ENCODE measurements at regions not wholly inside any gene's neighbourhood (a gene's known extent, or its start where the extent isn't known, plus 50 kb on each side); places are given as distances from the start of the nearest gene placed in this dataset.

- H3K9me3 ChIP-seq, result no peaks in the 10 kb centered on the region
- H3K4me1 ChIP-seq, result no peaks in the 10 kb centered on the region
- no peak overlapping the region for H3K27ac ChIP-seq
- H3K9ac ChIP-seq (ENCODE audit: low read depth in 2 of 2, low read length in 2 of 2), result no peak overlapping the region
- intact Hi-C loops (cut with DNase I), result no loop called here
- no peak for DNase-seq
- H3K4me3 ChIP-seq, result no peak overlapping the region
- TF ChIP-seq, protein P1, sequence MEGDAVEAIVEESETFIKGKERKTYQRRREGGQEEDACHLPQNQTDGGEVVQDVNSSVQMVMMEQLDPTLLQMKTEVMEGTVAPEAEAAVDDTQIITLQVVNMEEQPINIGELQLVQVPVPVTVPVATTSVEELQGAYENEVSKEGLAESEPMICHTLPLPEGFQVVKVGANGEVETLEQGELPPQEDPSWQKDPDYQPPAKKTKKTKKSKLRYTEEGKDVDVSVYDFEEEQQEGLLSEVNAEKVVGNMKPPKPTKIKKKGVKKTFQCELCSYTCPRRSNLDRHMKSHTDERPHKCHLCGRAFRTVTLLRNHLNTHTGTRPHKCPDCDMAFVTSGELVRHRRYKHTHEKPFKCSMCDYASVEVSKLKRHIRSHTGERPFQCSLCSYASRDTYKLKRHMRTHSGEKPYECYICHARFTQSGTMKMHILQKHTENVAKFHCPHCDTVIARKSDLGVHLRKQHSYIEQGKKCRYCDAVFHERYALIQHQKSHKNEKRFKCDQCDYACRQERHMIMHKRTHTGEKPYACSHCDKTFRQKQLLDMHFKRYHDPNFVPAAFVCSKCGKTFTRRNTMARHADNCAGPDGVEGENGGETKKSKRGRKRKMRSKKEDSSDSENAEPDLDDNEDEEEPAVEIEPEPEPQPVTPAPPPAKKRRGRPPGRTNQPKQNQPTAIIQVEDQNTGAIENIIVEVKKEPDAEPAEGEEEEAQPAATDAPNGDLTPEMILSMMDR (IDR thresholded peaks at IDR 0.05), result no peak
- H3K36me3 ChIP-seq, result no peaks in the 10 kb centered on the region
- peaks cover 15% of the 10 kb centered on the region for H3K27me3 ChIP-seq
Observed at GRCh38 chr14:101462726-101463565, 98.3 kb upstream of the DIO3 start.

GRCh38 chr14:101463566-101464171 is 97.6 kb upstream of the DIO3 start:
- no peaks in the 10 kb centered on the region for H3K9me3 ChIP-seq
- H3K4me1 ChIP-seq, result no peaks in the 10 kb centered on the region
- peaks cover 8% of the 10 kb centered on the region for H3K27me3 ChIP-seq
- no peak for DNase-seq
- H3K27ac ChIP-seq, result no peak overlapping the region
- TF ChIP-seq, protein P1 (IDR thresholded peaks at IDR 0.05), result no peak
- H3K4me3 ChIP-seq, result no peak overlapping the region
- H3K9ac ChIP-seq (ENCODE audit: low read depth in 2 of 2, low read length in 2 of 2), result no peak overlapping the region
- no peaks in the 10 kb centered on the region for H3K36me3 ChIP-seq
- intact Hi-C loops (cut with DNase I), result no loop called here

DNA sequence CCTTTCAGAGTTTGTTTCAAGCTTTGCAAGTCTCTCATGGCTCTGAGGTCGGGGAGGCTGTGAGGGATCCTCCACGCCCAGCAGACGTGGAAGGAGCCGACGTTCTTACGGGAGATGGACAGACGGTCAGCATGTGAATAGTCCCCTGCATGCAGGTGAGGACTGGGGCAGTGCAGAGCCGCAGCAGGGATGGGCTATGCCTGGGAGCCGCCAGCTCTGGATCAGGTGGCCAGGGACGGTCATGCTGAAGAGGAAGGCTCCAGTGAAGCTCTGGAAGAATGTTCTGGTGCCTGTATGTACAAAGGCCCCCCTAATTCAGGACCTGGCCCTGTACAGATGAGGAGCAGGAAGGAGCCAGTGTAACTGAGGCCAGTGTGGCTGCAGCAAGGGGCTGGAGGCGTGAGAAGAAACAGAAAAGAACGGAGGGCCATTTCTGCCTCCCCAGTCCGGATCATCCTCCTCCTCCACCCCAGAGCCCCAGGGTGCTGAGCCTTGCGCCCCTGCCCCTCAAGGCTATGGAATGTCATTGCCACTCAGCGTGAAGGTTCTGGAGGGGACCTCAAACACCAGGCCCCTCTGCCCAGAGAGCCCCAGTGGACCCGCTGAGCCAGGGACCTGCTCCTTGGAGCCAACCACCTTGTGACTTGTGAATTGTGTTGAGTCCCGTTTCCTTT is 96.8 kb upstream of the DIO3 start:
- TF ChIP-seq, protein P1 (IDR thresholded peaks at IDR 0.05), result no peak
- Histone ChIP-seq H3K4me1 (no peaks in the 10 kb centered on the region), H3K4me3 (no peak overlapping the region), H3K27me3 (no peaks in the 10 kb centered on the region), H3K9me3 (no peaks in the 10 kb centered on the region), H3K27ac (no peak overlapping the region), H3K9ac (ENCODE audit: low read depth in 2 of 2, low read length in 2 of 2) (no peak overlapping the region), H3K36me3 (no peaks in the 10 kb centered on the region)
- intact Hi-C loops (cut with DNase I), result no loop called here
- no peak for DNase-seq

DNA sequence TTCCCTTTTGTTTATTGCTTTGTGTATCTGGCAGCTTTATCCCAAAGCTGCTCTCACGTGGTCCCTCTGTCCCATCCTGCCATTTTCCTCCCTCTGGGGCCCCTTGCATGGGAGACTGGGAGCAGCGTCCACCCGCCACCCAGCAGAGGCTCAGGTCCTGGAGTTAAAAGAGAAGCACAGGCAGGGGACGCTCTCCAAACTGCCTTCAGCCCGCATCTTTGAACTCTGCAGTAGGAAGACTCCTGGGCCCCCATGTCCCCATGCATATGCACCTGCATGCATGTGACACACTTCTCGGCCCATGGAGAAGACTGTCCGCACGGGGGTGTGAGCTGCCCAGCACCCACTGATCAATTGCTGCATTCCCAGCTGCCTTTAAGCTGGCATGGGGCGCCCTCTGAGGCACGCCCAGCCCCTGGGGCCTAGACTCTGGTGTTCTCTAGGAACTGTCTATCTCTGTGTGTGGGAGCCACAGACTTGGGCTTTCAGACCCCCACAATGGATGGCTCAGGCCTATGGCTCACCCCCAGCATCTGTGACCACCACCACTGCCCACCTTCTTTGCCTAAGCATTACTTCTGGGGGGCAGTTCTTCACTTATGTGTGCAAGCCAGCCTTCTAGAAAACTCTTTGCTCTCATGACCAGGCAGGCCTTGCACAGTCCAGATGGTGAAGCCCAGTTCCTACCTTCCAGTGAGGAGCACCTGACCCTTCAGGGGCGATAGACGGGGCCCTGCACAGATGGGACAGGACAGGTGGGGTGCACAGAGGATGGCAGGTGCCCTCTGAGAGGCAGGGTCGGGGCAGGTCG is 96.1 kb upstream of the DIO3 start:
- H3K36me3 ChIP-seq, result no peaks in the 10 kb centered on the region
- H3K9me3 ChIP-seq, result no peaks in the 10 kb centered on the region
- TF ChIP-seq, protein P1 (IDR thresholded peaks at IDR 0.05), result no peak
- no peak overlapping the region for H3K4me3 ChIP-seq
- no peaks in the 10 kb centered on the region for H3K4me1 ChIP-seq
- H3K27me3 ChIP-seq, result no peaks in the 10 kb centered on the region
- H3K9ac ChIP-seq (ENCODE audit: low read depth in 2 of 2, low read length in 2 of 2), result no peak overlapping the region
- no peak overlapping the region for H3K27ac ChIP-seq
- intact Hi-C loops (cut with DNase I), result no loop called here
- no peak for DNase-seq

DNA sequence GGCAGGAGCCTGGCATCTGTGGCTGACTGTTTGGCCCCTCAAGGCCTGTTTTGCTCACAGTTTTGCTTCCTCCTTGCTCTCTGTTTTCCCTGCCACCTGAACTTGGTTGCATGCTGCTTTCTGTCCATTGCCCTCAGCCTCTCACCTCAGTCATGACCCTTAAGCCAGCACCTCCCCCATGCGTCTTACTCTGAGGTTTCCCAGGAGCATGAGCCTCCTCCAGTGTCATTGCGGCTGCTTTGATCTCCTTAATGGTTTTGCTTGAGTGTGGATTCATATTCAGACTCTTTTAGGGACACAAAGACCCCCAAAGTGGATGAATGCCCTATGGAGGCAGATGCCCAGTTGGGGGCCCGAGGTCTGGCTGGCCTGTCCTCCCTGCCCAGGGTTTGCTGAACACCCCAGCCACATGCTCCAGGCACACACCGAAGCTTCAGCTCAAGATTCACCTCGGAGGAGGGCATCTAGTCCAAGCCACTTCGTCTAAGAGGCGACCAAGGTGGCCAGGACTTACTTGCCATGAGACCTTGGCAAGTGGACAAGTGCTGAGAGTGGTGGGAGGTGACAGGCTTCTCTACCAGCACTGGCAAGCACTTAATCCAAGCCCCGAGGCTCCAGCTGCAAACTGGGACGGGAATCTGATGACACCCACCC is 95.4 kb upstream of the DIO3 start:
- no peaks in the 10 kb centered on the region for H3K27me3 ChIP-seq
- intact Hi-C loops (cut with DNase I), result no loop called here

More for the DNA sequence above, 95.4 kb upstream of the DIO3 start:
- Histone ChIP-seq H3K27ac (no peak overlapping the region), H3K9me3 (no peaks in the 10 kb centered on the region), H3K36me3 (no peaks in the 10 kb centered on the region), H3K4me3 (no peak overlapping the region), H3K4me1 (no peaks in the 10 kb centered on the region), H3K9ac (ENCODE audit: low read depth in 2 of 2, low read length in 2 of 2) (no peak overlapping the region)
- DNase-seq, result no peak
- TF ChIP-seq, protein P1 (IDR thresholded peaks at IDR 0.05), result no peak

Measured in colonic mucosa (tissue), 4 donors.